ENCODE measurements at regions not wholly inside any gene's neighbourhood (a gene's known extent, or its start where the extent isn't known, plus 50 kb on each side); places are given as distances from the start of the nearest gene placed in this dataset.

DNA sequence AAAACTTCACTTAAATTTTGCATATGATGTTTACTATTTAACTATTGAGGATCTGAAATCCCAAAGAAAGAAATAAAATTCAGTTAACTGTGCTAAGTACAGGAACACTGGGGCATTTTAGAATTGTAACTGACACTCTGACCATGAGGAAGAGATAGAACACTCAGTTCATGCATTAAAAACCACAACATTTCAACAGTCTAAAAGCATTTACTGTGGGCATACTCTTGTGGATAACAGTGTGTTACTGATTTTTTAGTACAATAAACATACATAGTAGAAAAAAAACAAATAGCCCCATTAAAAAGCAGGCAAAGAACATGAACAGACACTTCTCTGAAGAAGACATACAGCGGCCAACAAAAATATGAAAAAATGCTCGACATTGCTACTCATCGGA is 1122.7 kb upstream of the PIK3C3 start:
- Histone ChIP-seq H3K79me2 (replicated peaks; ENCODE audit: insufficient read depth) (no peaks in the 10 kb centered on the region), H3F3A (replicated peaks; ENCODE audit: low read depth) (no peaks in the 10 kb centered on the region), H3K4me2 (no peak overlapping the region), H3K27ac (ENCODE audit: low read depth) (no peak overlapping the region), H3K27me3 (ENCODE audit: insufficient read depth) (no peaks in the 10 kb centered on the region), H4K20me1 (replicated peaks; ENCODE audit: insufficient read depth) (no peaks in the 10 kb centered on the region), H2AFZ (no peak overlapping the region), H3K9me2 (ENCODE audit: insufficient read depth) (no peaks in the 10 kb centered on the region), H3K36me3 (ENCODE audit: insufficient read depth) (no peaks in the 10 kb centered on the region), H3K4me1 (ENCODE audit: insufficient read depth) (no peaks in the 10 kb centered on the region), H3K4me3 (no peak overlapping the region)
- Mint-ChIP-seq H3K4me1 (no peaks in the 10 kb centered on the region), H3K36me3 (ENCODE audit: low read depth) (no peaks in the 10 kb centered on the region), H3K27ac (no peak overlapping the region), H3K4me3 (no peak overlapping the region), H3K27me3 (ENCODE audit: insufficient read depth, low read depth, poor library complexity) (peaks cover 3% of the 10 kb centered on the region), H3K9me3 (no peaks in the 10 kb centered on the region)
- DNase-seq (ENCODE audit: low spot score) (no peak), ATAC-seq (no peak)
- TF ChIP-seq, protein P1, sequence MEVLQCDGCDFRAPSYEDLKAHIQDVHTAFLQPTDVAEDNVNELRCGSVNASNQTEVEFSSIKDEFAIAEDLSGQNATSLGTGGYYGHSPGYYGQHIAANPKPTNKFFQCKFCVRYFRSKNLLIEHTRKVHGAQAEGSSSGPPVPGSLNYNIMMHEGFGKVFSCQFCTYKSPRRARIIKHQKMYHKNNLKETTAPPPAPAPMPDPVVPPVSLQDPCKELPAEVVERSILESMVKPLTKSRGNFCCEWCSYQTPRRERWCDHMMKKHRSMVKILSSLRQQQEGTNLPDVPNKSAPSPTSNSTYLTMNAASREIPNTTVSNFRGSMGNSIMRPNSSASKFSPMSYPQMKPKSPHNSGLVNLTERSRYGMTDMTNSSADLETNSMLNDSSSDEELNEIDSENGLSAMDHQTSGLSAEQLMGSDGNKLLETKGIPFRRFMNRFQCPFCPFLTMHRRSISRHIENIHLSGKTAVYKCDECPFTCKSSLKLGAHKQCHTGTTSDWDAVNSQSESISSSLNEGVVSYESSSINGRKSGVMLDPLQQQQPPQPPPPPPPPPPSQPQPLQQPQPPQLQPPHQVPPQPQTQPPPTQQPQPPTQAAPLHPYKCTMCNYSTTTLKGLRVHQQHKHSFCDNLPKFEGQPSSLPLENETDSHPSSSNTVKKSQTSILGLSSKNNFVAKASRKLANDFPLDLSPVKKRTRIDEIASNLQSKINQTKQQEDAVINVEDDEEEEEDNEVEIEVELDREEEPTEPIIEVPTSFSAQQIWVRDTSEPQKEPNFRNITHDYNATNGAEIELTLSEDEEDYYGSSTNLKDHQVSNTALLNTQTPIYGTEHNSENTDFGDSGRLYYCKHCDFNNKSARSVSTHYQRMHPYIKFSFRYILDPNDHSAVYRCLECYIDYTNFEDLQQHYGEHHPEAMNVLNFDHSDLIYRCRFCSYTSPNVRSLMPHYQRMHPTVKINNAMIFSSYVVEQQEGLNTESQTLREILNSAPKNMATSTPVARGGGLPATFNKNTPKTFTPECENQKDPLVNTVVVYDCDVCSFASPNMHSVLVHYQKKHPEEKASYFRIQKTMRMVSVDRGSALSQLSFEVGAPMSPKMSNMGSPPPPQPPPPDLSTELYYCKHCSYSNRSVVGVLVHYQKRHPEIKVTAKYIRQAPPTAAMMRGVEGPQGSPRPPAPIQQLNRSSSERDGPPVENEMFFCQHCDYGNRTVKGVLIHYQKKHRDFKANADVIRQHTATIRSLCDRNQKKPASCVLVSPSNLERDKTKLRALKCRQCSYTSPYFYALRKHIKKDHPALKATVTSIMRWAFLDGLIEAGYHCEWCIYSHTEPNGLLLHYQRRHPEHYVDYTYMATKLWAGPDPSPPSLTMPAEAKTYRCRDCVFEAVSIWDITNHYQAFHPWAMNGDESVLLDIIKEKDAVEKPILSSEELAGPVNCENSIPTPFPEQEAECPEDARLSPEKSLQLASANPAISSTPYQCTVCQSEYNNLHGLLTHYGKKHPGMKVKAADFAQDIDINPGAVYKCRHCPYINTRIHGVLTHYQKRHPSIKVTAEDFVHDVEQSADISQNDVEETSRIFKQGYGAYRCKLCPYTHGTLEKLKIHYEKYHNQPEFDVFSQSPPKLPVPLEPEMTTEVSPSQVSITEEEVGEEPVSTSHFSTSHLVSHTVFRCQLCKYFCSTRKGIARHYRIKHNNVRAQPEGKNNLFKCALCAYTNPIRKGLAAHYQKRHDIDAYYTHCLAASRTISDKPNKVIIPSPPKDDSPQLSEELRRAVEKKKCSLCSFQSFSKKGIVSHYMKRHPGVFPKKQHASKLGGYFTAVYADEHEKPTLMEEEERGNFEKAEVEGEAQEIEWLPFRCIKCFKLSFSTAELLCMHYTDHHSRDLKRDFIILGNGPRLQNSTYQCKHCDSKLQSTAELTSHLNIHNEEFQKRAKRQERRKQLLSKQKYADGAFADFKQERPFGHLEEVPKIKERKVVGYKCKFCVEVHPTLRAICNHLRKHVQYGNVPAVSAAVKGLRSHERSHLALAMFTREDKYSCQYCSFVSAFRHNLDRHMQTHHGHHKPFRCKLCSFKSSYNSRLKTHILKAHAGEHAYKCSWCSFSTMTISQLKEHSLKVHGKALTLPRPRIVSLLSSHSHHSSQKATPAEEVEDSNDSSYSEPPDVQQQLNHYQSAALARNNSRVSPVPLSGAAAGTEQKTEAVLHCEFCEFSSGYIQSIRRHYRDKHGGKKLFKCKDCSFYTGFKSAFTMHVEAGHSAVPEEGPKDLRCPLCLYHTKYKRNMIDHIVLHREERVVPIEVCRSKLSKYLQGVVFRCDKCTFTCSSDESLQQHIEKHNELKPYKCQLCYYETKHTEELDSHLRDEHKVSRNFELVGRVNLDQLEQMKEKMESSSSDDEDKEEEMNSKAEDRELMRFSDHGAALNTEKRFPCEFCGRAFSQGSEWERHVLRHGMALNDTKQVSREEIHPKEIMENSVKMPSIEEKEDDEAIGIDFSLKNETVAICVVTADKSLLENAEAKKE (CRISPR knock-in tag; IDR thresholded peaks at IDR 0.05) = no peak
- no peak for TF ChIP-seq NANOG (IDR thresholded peaks at IDR 0.05; ENCODE audit: borderline replicate concordance)
- TF ChIP-seq, protein P2, sequence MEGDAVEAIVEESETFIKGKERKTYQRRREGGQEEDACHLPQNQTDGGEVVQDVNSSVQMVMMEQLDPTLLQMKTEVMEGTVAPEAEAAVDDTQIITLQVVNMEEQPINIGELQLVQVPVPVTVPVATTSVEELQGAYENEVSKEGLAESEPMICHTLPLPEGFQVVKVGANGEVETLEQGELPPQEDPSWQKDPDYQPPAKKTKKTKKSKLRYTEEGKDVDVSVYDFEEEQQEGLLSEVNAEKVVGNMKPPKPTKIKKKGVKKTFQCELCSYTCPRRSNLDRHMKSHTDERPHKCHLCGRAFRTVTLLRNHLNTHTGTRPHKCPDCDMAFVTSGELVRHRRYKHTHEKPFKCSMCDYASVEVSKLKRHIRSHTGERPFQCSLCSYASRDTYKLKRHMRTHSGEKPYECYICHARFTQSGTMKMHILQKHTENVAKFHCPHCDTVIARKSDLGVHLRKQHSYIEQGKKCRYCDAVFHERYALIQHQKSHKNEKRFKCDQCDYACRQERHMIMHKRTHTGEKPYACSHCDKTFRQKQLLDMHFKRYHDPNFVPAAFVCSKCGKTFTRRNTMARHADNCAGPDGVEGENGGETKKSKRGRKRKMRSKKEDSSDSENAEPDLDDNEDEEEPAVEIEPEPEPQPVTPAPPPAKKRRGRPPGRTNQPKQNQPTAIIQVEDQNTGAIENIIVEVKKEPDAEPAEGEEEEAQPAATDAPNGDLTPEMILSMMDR (conservative IDR thresholded peaks at IDR 0.05; ENCODE audit: low read depth in 2 of 2) = no peak
- TF ChIP-seq POLR2AphosphoS5 (IDR thresholded peaks at IDR 0.05; ENCODE audit: low read depth) = no peak
- TF ChIP-seq, protein P3, sequence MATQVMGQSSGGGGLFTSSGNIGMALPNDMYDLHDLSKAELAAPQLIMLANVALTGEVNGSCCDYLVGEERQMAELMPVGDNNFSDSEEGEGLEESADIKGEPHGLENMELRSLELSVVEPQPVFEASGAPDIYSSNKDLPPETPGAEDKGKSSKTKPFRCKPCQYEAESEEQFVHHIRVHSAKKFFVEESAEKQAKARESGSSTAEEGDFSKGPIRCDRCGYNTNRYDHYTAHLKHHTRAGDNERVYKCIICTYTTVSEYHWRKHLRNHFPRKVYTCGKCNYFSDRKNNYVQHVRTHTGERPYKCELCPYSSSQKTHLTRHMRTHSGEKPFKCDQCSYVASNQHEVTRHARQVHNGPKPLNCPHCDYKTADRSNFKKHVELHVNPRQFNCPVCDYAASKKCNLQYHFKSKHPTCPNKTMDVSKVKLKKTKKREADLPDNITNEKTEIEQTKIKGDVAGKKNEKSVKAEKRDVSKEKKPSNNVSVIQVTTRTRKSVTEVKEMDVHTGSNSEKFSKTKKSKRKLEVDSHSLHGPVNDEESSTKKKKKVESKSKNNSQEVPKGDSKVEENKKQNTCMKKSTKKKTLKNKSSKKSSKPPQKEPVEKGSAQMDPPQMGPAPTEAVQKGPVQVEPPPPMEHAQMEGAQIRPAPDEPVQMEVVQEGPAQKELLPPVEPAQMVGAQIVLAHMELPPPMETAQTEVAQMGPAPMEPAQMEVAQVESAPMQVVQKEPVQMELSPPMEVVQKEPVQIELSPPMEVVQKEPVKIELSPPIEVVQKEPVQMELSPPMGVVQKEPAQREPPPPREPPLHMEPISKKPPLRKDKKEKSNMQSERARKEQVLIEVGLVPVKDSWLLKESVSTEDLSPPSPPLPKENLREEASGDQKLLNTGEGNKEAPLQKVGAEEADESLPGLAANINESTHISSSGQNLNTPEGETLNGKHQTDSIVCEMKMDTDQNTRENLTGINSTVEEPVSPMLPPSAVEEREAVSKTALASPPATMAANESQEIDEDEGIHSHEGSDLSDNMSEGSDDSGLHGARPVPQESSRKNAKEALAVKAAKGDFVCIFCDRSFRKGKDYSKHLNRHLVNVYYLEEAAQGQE (IDR thresholded peaks at IDR 0.05; ENCODE audit: unreplicated experiment) = no peak
- TF ChIP-seq EZH2phosphoT487 (IDR thresholded peaks at IDR 0.05; ENCODE audit: unreplicated experiment) = no peak
- TF ChIP-seq ZNF331 (CRISPR knock-in tag; IDR thresholded peaks at IDR 0.05; ENCODE audit: low read depth) = no peak
- no peak for TF ChIP-seq EZH2 (IDR thresholded peaks at IDR 0.05; ENCODE audit: low read depth, unreplicated experiment)
- TF ChIP-seq, protein P4, sequence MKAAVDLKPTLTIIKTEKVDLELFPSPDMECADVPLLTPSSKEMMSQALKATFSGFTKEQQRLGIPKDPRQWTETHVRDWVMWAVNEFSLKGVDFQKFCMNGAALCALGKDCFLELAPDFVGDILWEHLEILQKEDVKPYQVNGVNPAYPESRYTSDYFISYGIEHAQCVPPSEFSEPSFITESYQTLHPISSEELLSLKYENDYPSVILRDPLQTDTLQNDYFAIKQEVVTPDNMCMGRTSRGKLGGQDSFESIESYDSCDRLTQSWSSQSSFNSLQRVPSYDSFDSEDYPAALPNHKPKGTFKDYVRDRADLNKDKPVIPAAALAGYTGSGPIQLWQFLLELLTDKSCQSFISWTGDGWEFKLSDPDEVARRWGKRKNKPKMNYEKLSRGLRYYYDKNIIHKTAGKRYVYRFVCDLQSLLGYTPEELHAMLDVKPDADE (IDR thresholded peaks at IDR 0.05) = no peak
- TF ChIP-seq JUNB (IDR thresholded peaks at IDR 0.05; ENCODE audit: unreplicated experiment) = no peak
- no peak for TF ChIP-seq CREB1 (CRISPR knock-in tag; IDR thresholded peaks at IDR 0.05; ENCODE audit: low read depth)
- TF ChIP-seq STAT1 (IDR thresholded peaks at IDR 0.05; ENCODE audit: unreplicated experiment) = no peak
- TF ChIP-seq ZNF114 (CRISPR knock-in tag; IDR thresholded peaks at IDR 0.05) = no peak

Measured in GM23338 (cell line).